Neural progenitor cell (in vitro differentiated cells): ENCODE measurements at regions not wholly inside any gene's neighbourhood (a gene's known extent, or its start where the extent isn't known, plus 50 kb on each side); places are given as distances from the start of the nearest gene placed in this dataset.

Experiments used
- DNase-seq: peaks from one replicate; pipeline ENCODE4 v3.0.0-alpha.2; 2016; ENCODE audit warnings: low spot score
- H2AFZ ChIP-seq: fragments of 200-600 bp; sonication (generic); replicated peaks from 2 replicates; pipeline ENCODE4 v1.6.1; 2016; ENCODE audit warnings: antibody characterized with exemption
- H3F3A ChIP-seq: fragments of 200-600 bp; sonication (generic); 2 replicates; pipeline ENCODE4 v1.6.1; 2016; ENCODE audit warnings: antibody characterized with exemption, low read depth
- H3K27ac ChIP-seq: fragments of 200-600 bp; sonication (generic); 2 replicates; pipeline ENCODE4 v1.5.1; 2016; ENCODE audit warnings: mild to moderate bottlenecking
- H3K27me3 ChIP-seq: fragments of 200-600 bp; sonication (generic); 2 replicates; pipeline ENCODE4 v1.6.1; 2016; ENCODE audit warnings: mild to moderate bottlenecking, moderate library complexity
- H3K36me3 ChIP-seq: fragments of 200-600 bp; sonication (generic); 2 replicates; pipeline ENCODE4 v1.5.1; 2016
- H3K4me1 ChIP-seq: fragments of 200-600 bp; sonication (generic); 2 replicates; pipeline ENCODE4 v1.6.1; 2016; ENCODE audit warnings: mixed run types
- H3K4me2 ChIP-seq: fragments of 200-600 bp; sonication (generic); 2 replicates; pipeline ENCODE4 v1.6.1; 2016
- H3K4me3 ChIP-seq: fragments of 200-600 bp; sonication (generic); 2 replicates; pipeline ENCODE4 v1.5.1; 2016
- H3K79me2 ChIP-seq: fragments of 200-600 bp; sonication (generic); 2 replicates; pipeline ENCODE4 v1.6.1; 2016; ENCODE audit warnings: low read depth
- H3K9ac ChIP-seq: fragments of 200-600 bp; sonication (generic); 2 replicates; pipeline ENCODE4 v1.6.1; 2016
- H3K9me3 ChIP-seq: fragments of 200-600 bp; sonication (generic); 2 replicates; pipeline ENCODE4 v1.5.1; 2016; ENCODE audit warnings: low read depth
- H4K20me1 ChIP-seq: fragments of 200-600 bp; sonication (generic); 2 replicates; pipeline ENCODE4 v1.6.1; 2016; ENCODE audit warnings: low read depth
- H3K27ac Mint-ChIP-seq: 3 replicates; pipeline ENCODE4 v1.8.0; 2021; ENCODE audit warnings: mixed read lengths
- H3K27me3 Mint-ChIP-seq: 2 replicates; pipeline ENCODE4 v1.8.0; 2022; ENCODE audit warnings: low read depth, mild to moderate bottlenecking, inconsistent platforms, moderate library complexity, mixed read lengths; ENCODE audit not compliant: insufficient read depth
- H3K36me3 Mint-ChIP-seq: 3 replicates; pipeline ENCODE4 v1.8.0; 2021; ENCODE audit warnings: mixed read lengths
- H3K4me1 Mint-ChIP-seq: 3 replicates; pipeline ENCODE4 v1.8.0; 2021; ENCODE audit warnings: mixed read lengths
- H3K4me3 Mint-ChIP-seq: 3 replicates; pipeline ENCODE4 v1.8.0; 2021; ENCODE audit warnings: mild to moderate bottlenecking, moderate library complexity, mixed read lengths
- H3K9me3 Mint-ChIP-seq: 3 replicates; pipeline ENCODE4 v1.8.0; 2020; ENCODE audit warnings: mixed read lengths
- EZH2 ChIP-seq: fragments of 200-600 bp; sonication (generic); IDR thresholded peaks from 2 replicates; pipeline ENCODE4 v1.6.1; 2017; ENCODE audit warnings: antibody characterized with exemption, mild to moderate bottlenecking, moderate library complexity
- EZH2phosphoT487 ChIP-seq: fragments of 200-600 bp; sonication (generic); IDR thresholded peaks from 2 replicates; pipeline ENCODE4 v1.6.1; 2017; ENCODE audit warnings: antibody characterized with exemption
- TF ChIP-seq, protein P1 (sequence below): fragments of 200-600 bp; sonication (generic); IDR thresholded peaks from 2 replicates; pipeline ENCODE4 v1.5.1; 2017; ENCODE audit warnings: antibody characterized with exemption, mild to moderate bottlenecking

- H4K20me1 ChIP-seq, result no peaks in the 10 kb centered on the region
- no peak overlapping the region for H3K27ac ChIP-seq
- Mint-ChIP-seq H3K4me1 (peaks cover 8% of the 10 kb centered on the region), H3K27ac (no peak overlapping the region), H3K27me3 (no peaks in the 10 kb centered on the region), H3K4me3 (no peak overlapping the region), H3K9me3 (no peaks in the 10 kb centered on the region), H3K36me3 (no peaks in the 10 kb centered on the region)
- H3K4me3 ChIP-seq, result no peak overlapping the region
- no peaks in the 10 kb centered on the region for H3K79me2 ChIP-seq
- H3K27me3 ChIP-seq, result no peaks in the 10 kb centered on the region
- H3K4me2 ChIP-seq, result no peak overlapping the region
- H3F3A ChIP-seq, result no peaks in the 10 kb centered on the region
- no peaks in the 10 kb centered on the region for H3K9me3 ChIP-seq
- no peak overlapping the region for H3K9ac ChIP-seq
- H2AFZ ChIP-seq, result no peak overlapping the region
- H3K36me3 ChIP-seq, result no peaks in the 10 kb centered on the region
- TF ChIP-seq EZH2phosphoT487, result no peak
- TF ChIP-seq, protein P1, sequence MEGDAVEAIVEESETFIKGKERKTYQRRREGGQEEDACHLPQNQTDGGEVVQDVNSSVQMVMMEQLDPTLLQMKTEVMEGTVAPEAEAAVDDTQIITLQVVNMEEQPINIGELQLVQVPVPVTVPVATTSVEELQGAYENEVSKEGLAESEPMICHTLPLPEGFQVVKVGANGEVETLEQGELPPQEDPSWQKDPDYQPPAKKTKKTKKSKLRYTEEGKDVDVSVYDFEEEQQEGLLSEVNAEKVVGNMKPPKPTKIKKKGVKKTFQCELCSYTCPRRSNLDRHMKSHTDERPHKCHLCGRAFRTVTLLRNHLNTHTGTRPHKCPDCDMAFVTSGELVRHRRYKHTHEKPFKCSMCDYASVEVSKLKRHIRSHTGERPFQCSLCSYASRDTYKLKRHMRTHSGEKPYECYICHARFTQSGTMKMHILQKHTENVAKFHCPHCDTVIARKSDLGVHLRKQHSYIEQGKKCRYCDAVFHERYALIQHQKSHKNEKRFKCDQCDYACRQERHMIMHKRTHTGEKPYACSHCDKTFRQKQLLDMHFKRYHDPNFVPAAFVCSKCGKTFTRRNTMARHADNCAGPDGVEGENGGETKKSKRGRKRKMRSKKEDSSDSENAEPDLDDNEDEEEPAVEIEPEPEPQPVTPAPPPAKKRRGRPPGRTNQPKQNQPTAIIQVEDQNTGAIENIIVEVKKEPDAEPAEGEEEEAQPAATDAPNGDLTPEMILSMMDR, result no peak
- TF ChIP-seq EZH2, result no peak
- H3K4me1 ChIP-seq, result peaks cover 9% of the 10 kb centered on the region
- DNase-seq, result no peak
Measured at GRCh38 chr2:58903427-58903826, 662.3 kb upstream of the FANCL start.

DNA sequence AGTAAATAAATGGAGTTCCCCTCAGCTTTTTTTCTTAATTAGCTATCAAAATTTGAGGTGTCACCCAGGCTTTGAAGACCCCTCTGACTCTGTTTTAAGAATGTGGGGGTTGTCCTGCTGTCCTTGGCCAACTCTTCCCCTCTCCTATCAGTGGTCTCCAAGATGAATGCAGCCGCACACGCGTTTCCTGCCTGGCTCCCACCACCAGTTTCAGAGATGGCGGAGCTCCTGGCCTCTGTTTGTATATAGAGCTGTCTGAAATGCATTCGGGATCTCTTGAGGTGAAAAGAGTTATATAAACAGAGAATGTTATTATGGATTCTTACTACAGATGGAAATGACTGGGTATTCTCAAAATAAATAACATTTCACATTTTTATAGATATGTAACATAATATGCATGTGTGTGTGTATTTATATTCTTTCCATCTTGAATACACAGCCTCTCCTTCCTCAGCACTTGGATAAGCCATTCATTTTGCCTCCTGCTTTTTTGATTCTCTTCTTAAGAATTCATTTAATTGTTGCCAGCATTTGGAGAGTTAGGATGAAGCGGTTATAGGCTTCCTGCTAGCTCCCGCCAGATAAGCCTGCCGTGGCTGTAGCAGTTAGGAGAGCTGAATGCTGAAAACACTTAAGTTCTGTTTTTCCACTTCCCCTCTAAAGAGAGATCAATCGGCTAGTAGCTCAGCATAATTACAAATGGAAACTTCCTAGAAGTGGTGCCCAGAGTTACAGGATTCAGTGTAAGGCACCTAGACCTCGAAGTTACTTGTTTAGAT, 659.3 kb upstream of the FANCL start:
- no peak overlapping the region for H2AFZ ChIP-seq

GRCh38 chr2:58899692-58900091, 658.6 kb upstream of the FANCL start:
- Histone ChIP-seq H3K36me3 (no peaks in the 10 kb centered on the region), H3K79me2 (no peaks in the 10 kb centered on the region), H3K27ac (no peak overlapping the region), H3K9me3 (no peaks in the 10 kb centered on the region), H3F3A (no peaks in the 10 kb centered on the region), H3K4me3 (no peak overlapping the region), H3K27me3 (no peaks in the 10 kb centered on the region), H3K9ac (no peak overlapping the region), H4K20me1 (no peaks in the 10 kb centered on the region), H2AFZ (no peak overlapping the region), H3K4me2 (no peak overlapping the region), H3K4me1 (no peaks in the 10 kb centered on the region)
- Mint-ChIP-seq H3K4me3 (no peak overlapping the region), H3K36me3 (no peaks in the 10 kb centered on the region), H3K9me3 (no peaks in the 10 kb centered on the region), H3K27me3 (no peaks in the 10 kb centered on the region), H3K4me1 (no peaks in the 10 kb centered on the region), H3K27ac (no peak overlapping the region)
- TF ChIP-seq, protein P1, result no peak
- TF ChIP-seq EZH2phosphoT487, result no peak
- no peak for DNase-seq

More for the DNA sequence above, 659.3 kb upstream of the FANCL start:
- H3F3A ChIP-seq, result no peaks in the 10 kb centered on the region
- no peak overlapping the region for H3K27ac ChIP-seq
- H4K20me1 ChIP-seq, result no peaks in the 10 kb centered on the region
- no peak overlapping the region for H3K9ac ChIP-seq
- Mint-ChIP-seq H3K4me3 (no peak overlapping the region), H3K27me3 (no peaks in the 10 kb centered on the region), H3K27ac (no peak overlapping the region), H3K4me1 (no peaks in the 10 kb centered on the region), H3K9me3 (no peaks in the 10 kb centered on the region), H3K36me3 (no peaks in the 10 kb centered on the region)
- H3K36me3 ChIP-seq, result no peaks in the 10 kb centered on the region
- no peak overlapping the region for H3K4me2 ChIP-seq
- H3K4me3 ChIP-seq, result no peak overlapping the region
- no peaks in the 10 kb centered on the region for H3K4me1 ChIP-seq
- H3K9me3 ChIP-seq, result no peaks in the 10 kb centered on the region
- DNase-seq, result no peak
- TF ChIP-seq EZH2phosphoT487 (no peak), EZH2 (no peak)
- TF ChIP-seq, protein P1, result no peak
- H3K79me2 ChIP-seq, result no peaks in the 10 kb centered on the region
- H3K27me3 ChIP-seq, result no peaks in the 10 kb centered on the region
